ENCODE measurements at regions not wholly inside any gene's neighbourhood (a gene's known extent, or its start where the extent isn't known, plus 50 kb on each side); places are given as distances from the start of the nearest gene placed in this dataset.

DNA sequence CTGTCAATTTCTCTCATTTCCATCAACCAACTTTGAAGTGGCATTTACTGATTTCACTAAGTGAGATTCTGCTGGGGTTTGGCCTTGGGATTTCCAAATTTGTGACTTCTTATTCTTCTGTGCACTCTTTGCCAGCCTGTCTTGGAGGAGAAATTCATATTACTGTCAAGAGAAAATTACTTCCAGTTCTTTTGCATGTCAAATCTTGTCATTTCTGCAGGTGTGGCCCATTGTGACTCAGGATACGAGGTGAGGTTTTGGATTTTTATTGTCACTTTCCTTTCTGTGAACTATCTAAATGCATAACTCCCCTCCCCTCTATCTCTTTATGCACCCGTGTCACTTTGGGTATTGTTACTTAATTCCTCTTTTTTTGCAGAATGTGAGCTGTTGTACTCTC, 102.6 kb upstream of the GUCY1A1 start:
- no peak for DNase-seq (ENCODE audit: low read depth in 2 of 2)

GRCh38 chr4:155559915-155560314, 106.7 kb upstream of the GUCY1A1 start:
- DNase-seq (ENCODE audit: low read depth in 2 of 2): no peak

GRCh38 chr4:155552180-155552579, 114.5 kb upstream of the GUCY1A1 start:
- DNase-seq (ENCODE audit: low read depth in 2 of 2): no peak

- no peak for DNase-seq (ENCODE audit: low read depth in 2 of 2)
Observed at GRCh38 chr4:155548173-155548572, 118.5 kb upstream of the GUCY1A1 start.

DNA sequence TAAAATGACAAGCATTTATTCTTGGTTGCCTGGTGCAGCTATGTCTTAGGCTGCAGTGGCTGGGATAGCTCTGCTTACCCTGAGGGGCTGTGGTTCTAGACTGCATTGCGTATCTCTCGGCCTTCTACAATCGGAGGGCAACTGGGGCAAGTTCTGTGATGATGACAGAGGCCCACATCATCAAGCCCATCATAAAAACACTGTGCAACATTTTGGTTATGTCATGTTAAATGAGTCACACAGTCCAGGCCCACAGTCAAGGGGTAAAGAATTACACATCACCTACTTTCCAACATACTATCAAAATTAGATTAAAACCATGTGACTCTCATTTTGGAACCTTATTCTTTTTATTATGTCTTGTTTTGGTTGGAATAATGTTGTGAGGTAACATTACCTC, 120.2 kb upstream of the GUCY1A1 start:
- no peak for DNase-seq (ENCODE audit: low read depth in 2 of 2)

- DNase-seq (ENCODE audit: low read depth in 2 of 2): no peak
Observed at GRCh38 chr4:155545456-155545855, 121.2 kb upstream of the GUCY1A1 start.

DNA sequence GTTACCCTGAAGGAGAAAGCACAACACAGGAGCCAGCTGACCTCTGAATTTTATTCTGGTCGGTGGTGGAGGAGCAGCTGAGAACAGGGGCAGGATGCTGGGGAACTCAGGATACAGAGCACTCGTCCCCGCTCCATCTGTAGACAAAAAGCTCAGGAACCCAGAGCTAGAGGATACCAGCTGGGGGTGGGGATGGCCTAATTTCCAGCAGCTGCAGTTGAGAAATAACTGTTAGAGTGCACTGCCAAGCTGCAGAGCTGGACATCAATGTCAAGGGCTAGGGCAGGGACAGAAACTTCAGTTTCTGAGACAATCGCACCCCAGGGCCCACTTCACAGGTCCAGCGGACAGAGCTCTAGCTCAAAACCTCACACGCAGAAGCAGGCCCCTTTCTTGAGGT, 122.1 kb upstream of the GUCY1A1 start:
- DNase-seq (ENCODE audit: low read depth in 2 of 2): no peak

DNA sequence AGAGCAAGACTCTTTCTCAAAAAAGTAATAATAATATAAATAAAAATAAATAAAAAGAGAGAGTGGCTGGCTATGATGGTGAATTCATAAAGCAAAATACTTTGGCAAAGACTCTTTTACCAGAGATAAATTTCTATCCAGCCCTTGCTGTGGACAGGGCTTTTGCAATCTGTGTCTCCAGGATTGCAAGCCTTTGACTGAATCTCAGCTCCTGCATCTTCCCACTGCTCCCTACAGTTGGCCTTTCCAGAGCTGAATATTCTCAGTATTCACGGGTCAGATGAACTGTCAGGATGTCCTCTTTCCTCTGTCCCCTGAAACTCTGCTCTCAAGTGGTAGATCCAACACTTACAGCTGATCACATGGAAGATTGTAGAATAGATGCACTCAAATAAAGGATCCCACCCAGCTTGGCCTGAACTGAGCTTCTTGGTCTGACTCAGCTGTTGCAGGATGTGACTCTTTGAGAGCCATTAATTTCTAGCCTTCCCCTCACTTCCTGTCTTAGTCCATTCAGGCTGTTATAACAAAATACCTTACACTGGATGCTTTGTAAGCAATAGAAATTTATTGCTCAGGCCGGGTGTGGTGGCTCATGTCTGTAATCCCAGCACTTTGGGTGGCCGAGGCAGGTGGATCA, 123.4 kb upstream of the GUCY1A1 start:
- DNase-seq (ENCODE audit: low read depth in 2 of 2): no peak

- no peak for DNase-seq (ENCODE audit: low read depth in 2 of 2)
Observed at GRCh38 chr4:155542415-155542814, 124.2 kb upstream of the GUCY1A1 start.

GRCh38 chr4:155541716-155542115, 124.9 kb upstream of the GUCY1A1 start:
- no peak for DNase-seq (ENCODE audit: low read depth in 2 of 2)

DNA sequence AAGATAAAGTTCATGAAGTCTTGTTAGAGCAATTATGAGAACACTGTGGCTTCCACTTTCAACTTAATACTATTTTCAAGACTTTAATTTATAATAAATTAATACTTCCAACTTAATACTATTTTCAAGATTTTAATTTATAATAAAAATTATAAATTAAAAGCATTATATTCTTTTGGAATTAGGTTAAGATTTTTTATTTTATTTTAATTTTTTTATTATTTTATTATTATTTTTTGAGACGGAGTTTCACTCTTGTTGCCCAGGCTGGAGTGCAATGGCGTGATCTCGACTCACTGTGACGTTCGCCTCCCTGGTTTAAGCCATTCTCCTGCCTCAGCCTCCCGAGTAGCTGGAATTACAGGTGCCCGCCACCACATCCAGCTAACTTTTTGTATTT, 126.0 kb upstream of the GUCY1A1 start:
- DNase-seq (ENCODE audit: low read depth in 2 of 2): no peak

DNA sequence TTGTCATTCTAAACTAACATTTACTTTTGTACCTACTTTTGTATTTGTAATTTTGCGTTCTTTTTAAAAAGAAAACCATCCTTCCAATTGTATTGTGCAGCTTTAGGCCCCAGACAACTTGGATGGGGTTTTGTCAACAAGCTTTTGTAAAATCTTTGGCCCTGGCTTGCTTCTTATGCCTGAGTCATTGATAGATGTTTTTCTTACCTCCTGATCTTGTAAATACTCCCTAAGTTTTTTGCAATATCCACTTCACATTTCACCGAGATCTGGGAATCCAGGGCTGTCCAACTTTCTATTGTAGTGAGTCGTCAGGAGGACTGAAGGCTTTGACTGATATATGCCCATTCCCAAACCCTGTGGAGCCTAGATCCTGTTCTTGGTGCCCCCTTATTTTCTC, 126.9 kb upstream of the GUCY1A1 start:
- DNase-seq (ENCODE audit: low read depth in 2 of 2): no peak

GRCh38 chr4:155535802-155536454, 130.7 kb upstream of the GUCY1A1 start:
- no peak for DNase-seq (ENCODE audit: low read depth in 2 of 2)

GRCh38 chr4:155532373-155533085, 134.1 kb upstream of the GUCY1A1 start:
- DNase-seq (ENCODE audit: low read depth in 2 of 2): no peak

DNA sequence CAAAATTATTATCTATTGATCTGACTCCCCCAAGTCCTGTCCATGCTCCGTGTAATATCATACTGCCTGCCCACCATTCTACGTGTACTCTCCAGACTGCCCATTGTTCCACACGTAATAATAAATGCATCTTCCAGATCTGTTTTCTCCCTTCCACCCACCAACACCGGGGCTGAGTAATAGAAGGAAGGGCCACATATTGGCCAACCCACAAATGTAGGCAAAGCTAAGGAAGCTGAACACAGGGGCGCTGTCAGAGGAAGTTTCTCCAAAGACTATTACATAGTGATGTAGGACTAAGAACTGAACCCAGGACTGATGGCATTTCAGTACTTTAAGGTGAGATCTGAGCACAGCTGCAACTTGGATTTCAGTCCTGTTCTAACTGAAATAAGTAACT, 135.8 kb upstream of the GUCY1A1 start:
- DNase-seq (ENCODE audit: low read depth in 2 of 2): no peak

DNA sequence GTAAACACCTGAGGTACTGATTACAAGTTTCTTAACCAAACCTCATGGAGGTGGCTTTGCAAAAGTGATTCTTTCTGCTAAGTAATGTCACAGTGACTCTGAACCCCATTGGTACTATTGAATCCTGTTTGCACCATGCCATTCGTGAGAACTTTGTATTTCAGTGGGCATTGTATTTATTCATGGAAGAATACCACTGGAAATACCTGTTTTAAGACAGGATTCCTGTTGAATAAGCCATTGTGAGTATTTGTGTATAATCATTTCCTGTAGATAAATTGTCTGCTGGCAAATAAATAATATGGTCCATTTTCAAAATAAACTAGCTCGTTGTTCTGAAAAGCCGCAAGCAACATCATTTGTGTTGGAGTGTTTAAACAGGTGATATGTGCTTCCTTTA, 136.4 kb upstream of the GUCY1A1 start:
- DNase-seq (ENCODE audit: low read depth in 2 of 2): no peak

DNA sequence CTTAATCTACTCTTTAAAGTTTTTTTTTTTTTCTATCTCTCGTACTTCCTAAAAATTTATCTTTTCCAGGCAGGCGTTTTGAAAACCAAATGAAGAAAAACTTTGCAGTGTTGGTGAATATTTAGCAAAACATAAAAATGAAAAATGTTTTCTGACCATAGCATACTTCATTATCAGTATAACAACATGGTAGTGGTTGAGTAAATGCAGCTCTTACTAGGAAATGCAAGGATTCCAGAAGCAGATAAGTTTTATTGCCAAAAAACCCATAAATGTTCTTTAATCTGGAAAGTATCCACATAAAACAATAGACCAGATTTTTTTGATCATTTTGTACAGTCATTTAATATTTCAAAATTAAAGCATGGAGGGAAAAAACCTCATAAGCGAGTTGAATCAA, 136.9 kb upstream of the GUCY1A1 start:
- no peak for DNase-seq (ENCODE audit: low read depth in 2 of 2)

DNA sequence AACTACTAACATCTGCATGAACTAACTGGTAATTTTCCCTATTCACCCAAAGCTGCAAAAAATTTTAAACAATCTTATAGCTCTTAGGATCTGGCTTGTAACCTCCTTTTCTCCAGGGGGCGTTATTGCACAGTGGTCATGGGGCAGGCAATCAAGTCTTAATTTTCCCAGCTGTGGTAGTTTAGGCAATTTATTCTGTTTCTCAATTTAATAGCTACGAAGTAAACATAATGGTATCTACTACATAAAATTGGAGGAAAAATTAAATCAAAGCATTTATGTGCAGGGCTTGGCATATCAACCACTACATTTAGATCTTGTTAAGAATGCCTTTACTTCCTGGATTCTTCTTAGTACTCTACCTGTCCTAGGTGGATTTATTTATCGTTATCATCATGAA, 137.4 kb upstream of the GUCY1A1 start:
- DNase-seq (ENCODE audit: low read depth in 2 of 2): no peak

- DNase-seq (ENCODE audit: low read depth in 2 of 2): no peak
Observed at GRCh38 chr4:155526452-155527169, 140.0 kb upstream of the GUCY1A1 start.

DNA sequence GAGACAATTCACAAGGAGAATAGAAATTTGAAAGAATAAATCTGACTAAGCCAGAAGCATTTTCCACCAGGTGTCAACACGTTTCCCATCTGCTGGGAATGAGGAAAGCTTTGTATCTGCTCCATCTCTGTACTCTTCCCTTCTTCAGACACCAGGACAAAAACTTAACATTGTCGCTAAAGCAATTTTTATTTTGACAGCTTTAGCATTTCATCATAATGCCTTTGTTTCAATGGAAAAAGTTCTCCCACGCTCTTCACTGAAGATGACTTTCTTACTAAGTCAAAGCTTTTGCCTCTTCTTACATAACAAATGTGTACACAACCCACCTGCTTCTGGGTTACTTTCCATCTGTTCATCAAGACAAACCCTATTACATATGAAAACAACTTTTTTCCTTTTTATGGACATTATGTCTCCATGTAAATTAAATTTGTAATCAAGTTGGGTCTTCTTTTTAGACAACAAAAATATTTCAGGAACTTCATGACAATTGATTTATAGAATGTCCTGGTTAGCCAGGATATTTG, 141.7 kb upstream of the GUCY1A1 start:
- no peak for DNase-seq (ENCODE audit: low read depth in 2 of 2)

DNA sequence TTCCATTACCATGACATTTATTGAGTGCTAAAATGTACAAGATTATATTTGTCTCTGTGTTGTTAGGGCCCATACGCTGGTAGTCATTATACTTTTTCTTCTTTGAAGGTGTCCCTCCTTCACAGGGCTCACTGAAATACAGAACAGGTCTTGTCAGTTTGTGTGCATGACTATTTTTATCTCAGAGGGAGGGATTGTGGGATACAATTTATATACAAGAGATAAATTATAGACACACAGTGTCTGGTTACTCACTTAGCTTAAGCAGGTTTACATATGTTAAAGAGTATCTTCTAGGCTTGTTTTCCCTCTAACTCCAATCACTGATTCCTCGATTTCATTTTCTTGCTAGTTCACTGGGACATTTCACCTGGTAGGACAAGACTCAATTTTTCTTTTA, 143.3 kb upstream of the GUCY1A1 start:
- no peak for DNase-seq (ENCODE audit: low read depth in 2 of 2)

DNA sequence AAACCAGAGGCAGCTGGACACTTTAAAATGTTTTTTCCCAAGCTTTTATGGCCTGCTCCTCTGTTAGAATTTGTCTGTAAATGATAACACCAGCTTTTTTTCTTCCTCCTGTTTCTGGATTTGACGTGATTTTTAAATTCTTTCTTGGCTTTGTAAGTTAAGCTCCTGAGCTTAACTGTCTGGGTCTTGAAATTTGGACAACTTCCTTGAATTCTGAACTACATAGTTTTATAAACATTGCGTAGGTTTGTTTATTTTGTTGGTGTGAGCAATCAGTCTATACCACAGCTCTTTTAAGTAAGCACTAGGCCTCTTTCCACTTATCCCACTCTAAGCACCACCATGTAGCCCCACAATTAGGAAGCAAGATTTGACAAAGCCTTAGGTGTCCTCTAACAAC, 144.4 kb upstream of the GUCY1A1 start:
- no peak for DNase-seq (ENCODE audit: low read depth in 2 of 2)
